HEK293 (cell line): ENCODE measurements at regions not wholly inside any gene's neighbourhood (a gene's known extent, or its start where the extent isn't known, plus 50 kb on each side); places are given as distances from the start of the nearest gene placed in this dataset.

ENCODE experiments used
- CTCF ChIA-PET: fragments of 350-600 bp; formaldehyde crosslinking; extraction: SDS; loops from one replicate; lab custom pipeline; 2021; ENCODE audit warnings: antibody characterized with exemption; lab: Yijun Ruan, JAX
- POLR2A ChIA-PET: fragments of 300-600 bp; formaldehyde crosslinking; extraction: SDS; loops from one replicate; lab custom pipeline; 2020; ENCODE audit warnings: antibody characterized with exemption, inconsistent platforms; lab: Yijun Ruan, JAX
- H3K27ac ChIP-seq: fragments of 200-500 bp; sonication (Bioruptor generic); 2 replicates; pipeline ENCODE4 v1.5.1; 2014; ENCODE audit warnings: low read depth, low read length, control low read depth, inconsistent platforms; ENCODE audit errors: extremely low read depth
- H3K36me3 ChIP-seq, 2 experiments: fragments of 200-500 bp in 1 of 2; sonication (Bioruptor generic) in 1 of 2; 1 replicate in 1 of 2; 2 replicates in 1 of 2; pipeline ENCODE4 v1.5.1; 2014 to 2017; ENCODE audit warnings: inconsistent platforms in 2 of 2, low read length in 2 of 2; ENCODE audit not compliant: control insufficient read depth in 2 of 2, insufficient read depth in 1 of 2
- H3K4me1 ChIP-seq: fragments of 200-500 bp; sonication (Bioruptor generic); 2 replicates; pipeline ENCODE4 v1.5.1; 2014; ENCODE audit warnings: mild to moderate bottlenecking, low read length, inconsistent platforms; ENCODE audit not compliant: control insufficient read depth, insufficient read depth
- H3K4me3 ChIP-seq: 2 replicates; pipeline ENCODE4 v1.5.1; 2011; ENCODE audit warnings: low read depth, mild to moderate bottlenecking, control low read depth, low read length, moderate library complexity
- H3K9me3 ChIP-seq: fragments of 200-500 bp; sonication (Bioruptor generic); 2 replicates; pipeline ENCODE4 v1.5.1; 2014; ENCODE audit warnings: low read depth, low read length, inconsistent platforms; ENCODE audit not compliant: control insufficient read depth, insufficient read depth
- FEZF1 ChIP-seq: fragments of 450-650 bp; formaldehyde crosslinking; IDR thresholded peaks from 2 replicates; pipeline ENCODE4 v1.5.1; 2016; ENCODE audit warnings: missing biosample characterization, missing genetic modification characterization
- GLI4 ChIP-seq: fragments of 450-650 bp; formaldehyde crosslinking; IDR thresholded peaks from 2 replicates; pipeline ENCODE4 v1.5.1; 2016; ENCODE audit warnings: missing biosample characterization, missing genetic modification characterization
- OVOL3 ChIP-seq: fragments of 450-650 bp; formaldehyde crosslinking; IDR thresholded peaks from 2 replicates; pipeline ENCODE4 v1.5.1; 2016; ENCODE audit warnings: missing biosample characterization, missing genetic modification characterization
- SALL2 ChIP-seq: fragments of 450-650 bp; formaldehyde crosslinking; IDR thresholded peaks from 2 replicates; pipeline ENCODE4 v1.5.0; 2017; ENCODE audit warnings: missing biosample characterization, mild to moderate bottlenecking, missing genetic modification characterization, borderline replicate concordance
- ZBTB20 ChIP-seq: fragments of 450-650 bp; formaldehyde crosslinking; IDR thresholded peaks from 2 replicates; pipeline ENCODE4 v1.5.1; 2016; ENCODE audit warnings: missing biosample characterization, missing genetic modification characterization
- ZFP41 ChIP-seq: fragments of 450-650 bp; formaldehyde crosslinking; IDR thresholded peaks from 2 replicates; pipeline ENCODE4 v1.5.1; 2016; ENCODE audit warnings: missing biosample characterization, missing genetic modification characterization, borderline replicate concordance
- ZNF184 ChIP-seq: fragments of 450-650 bp; IDR thresholded peaks from 2 replicates; pipeline ENCODE4 v1.5.1; 2018; ENCODE audit warnings: missing biosample characterization, mild to moderate bottlenecking, missing genetic modification characterization
- ZNF645 ChIP-seq: fragments of 450-650 bp; formaldehyde crosslinking; IDR thresholded peaks from 2 replicates; pipeline ENCODE4; 2016; ENCODE audit warnings: missing biosample characterization, missing genetic modification characterization
- ZNF654 ChIP-seq: fragments of 450-650 bp; formaldehyde crosslinking; IDR thresholded peaks from 2 replicates; pipeline ENCODE4 v1.5.1; 2016; ENCODE audit warnings: low read depth, missing biosample characterization, missing genetic modification characterization
- ZNF776 ChIP-seq: fragments of 450-650 bp; formaldehyde crosslinking; IDR thresholded peaks from 2 replicates; pipeline ENCODE4 v1.5.0; 2017; ENCODE audit warnings: missing biosample characterization, missing genetic modification characterization, borderline replicate concordance
- TF ChIP-seq, protein P1 (sequence below): fragments of 450-650 bp; IDR thresholded peaks from 2 replicates; pipeline ENCODE4 v1.5.1; 2018; ENCODE audit warnings: missing biosample characterization, mild to moderate bottlenecking, missing genetic modification characterization
- TF ChIP-seq, protein P2 (sequence below): fragments of 450-650 bp; formaldehyde crosslinking; IDR thresholded peaks from 2 replicates; pipeline ENCODE4 v1.5.1; 2017; ENCODE audit warnings: missing biosample characterization, mild to moderate bottlenecking, missing genetic modification characterization, moderate library complexity
- TF ChIP-seq, protein P3 (sequence below): fragments of 450-650 bp; formaldehyde crosslinking; conservative IDR thresholded peaks from 2 replicates; pipeline ENCODE4 v1.5.1; 2016; ENCODE audit warnings: low read depth, missing biosample characterization, missing genetic modification characterization

- TF ChIP-seq SALL2 (tag by site-specific recombination) = no peak
- TF ChIP-seq, protein P1, sequence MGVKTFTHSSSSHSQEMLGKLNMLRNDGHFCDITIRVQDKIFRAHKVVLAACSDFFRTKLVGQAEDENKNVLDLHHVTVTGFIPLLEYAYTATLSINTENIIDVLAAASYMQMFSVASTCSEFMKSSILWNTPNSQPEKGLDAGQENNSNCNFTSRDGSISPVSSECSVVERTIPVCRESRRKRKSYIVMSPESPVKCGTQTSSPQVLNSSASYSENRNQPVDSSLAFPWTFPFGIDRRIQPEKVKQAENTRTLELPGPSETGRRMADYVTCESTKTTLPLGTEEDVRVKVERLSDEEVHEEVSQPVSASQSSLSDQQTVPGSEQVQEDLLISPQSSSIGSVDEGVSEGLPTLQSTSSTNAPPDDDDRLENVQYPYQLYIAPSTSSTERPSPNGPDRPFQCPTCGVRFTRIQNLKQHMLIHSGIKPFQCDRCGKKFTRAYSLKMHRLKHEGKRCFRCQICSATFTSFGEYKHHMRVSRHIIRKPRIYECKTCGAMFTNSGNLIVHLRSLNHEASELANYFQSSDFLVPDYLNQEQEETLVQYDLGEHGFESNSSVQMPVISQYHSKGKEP (tag by site-specific recombination) = no peak
- TF ChIP-seq OVOL3 = no peak
- TF ChIP-seq, protein P2, sequence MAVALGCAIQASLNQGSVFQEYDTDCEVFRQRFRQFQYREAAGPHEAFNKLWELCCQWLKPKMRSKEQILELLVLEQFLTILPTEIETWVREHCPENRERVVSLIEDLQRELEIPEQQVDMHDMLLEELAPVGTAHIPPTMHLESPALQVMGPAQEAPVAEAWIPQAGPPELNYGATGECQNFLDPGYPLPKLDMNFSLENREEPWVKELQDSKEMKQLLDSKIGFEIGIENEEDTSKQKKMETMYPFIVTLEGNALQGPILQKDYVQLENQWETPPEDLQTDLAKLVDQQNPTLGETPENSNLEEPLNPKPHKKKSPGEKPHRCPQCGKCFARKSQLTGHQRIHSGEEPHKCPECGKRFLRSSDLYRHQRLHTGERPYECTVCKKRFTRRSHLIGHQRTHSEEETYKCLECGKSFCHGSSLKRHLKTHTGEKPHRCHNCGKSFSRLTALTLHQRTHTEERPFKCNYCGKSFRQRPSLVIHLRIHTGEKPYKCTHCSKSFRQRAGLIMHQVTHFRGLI = no peak
- TF ChIP-seq, protein P3, sequence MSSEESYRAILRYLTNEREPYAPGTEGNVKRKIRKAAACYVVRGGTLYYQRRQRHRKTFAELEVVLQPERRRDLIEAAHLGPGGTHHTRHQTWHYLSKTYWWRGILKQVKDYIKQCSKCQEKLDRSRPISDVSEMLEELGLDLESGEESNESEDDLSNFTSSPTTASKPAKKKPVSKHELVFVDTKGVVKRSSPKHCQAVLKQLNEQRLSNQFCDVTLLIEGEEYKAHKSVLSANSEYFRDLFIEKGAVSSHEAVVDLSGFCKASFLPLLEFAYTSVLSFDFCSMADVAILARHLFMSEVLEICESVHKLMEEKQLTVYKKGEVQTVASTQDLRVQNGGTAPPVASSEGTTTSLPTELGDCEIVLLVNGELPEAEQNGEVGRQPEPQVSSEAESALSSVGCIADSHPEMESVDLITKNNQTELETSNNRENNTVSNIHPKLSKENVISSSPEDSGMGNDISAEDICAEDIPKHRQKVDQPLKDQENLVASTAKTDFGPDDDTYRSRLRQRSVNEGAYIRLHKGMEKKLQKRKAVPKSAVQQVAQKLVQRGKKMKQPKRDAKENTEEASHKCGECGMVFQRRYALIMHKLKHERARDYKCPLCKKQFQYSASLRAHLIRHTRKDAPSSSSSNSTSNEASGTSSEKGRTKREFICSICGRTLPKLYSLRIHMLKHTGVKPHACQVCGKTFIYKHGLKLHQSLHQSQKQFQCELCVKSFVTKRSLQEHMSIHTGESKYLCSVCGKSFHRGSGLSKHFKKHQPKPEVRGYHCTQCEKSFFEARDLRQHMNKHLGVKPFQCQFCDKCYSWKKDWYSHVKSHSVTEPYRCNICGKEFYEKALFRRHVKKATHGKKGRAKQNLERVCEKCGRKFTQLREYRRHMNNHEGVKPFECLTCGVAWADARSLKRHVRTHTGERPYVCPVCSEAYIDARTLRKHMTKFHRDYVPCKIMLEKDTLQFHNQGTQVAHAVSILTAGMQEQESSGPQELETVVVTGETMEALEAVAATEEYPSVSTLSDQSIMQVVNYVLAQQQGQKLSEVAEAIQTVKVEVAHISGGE (tag by site-specific recombination) = no peak
These were observed 87.7 kb upstream of the RASGRP1 start (continued) for GRCh38 chr15:38652183-38652794.

DNA sequence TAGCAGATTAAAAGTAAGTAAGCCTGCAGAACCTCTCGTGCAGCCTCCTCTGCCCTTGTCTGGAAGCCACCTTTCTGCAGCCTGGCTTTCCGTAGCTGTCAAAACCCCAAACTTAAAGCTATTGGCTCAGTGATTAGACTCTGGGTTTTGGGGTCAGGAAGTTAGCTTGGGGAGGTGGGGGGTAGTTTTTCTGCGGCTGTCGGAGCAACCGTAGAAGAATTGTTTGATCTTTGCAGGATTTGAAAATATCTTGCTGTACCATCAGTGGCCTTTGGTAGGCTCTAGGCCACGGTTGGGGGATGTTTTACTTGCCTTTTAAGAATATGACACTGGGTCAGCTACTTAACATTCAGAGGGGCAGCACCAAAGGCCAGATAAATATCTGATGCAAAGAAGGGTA lies 88.4 kb upstream of the RASGRP1 start:
- H3K4me1 ChIP-seq = no peaks in the 10 kb centered on the region
- no peaks in the 10 kb centered on the region for H3K9me3 ChIP-seq
- CTCF ChIA-PET = interaction anchor here (1.3 to 1.7 kb wide), 2 partner anchors 10 to 89 kb away, joined by 4 to 8 read pairs; no protein-coding TSS in a partner anchor
- no peak overlapping the region for H3K4me3 ChIP-seq
- POLR2A ChIA-PET = no interaction called here
- H3K36me3 ChIP-seq = no peaks in the 10 kb centered on the region
- H3K27ac ChIP-seq = no peak overlapping the region
- TF ChIP-seq, protein P3 (tag by site-specific recombination) = no peak
- TF ChIP-seq ZFP41 (tag by site-specific recombination) (no peak), FEZF1 (tag by site-specific recombination) (no peak), ZBTB20 (tag by site-specific recombination) (no peak), ZNF654 (tag by site-specific recombination) (no peak), ZNF776 (no peak), ZNF645 (tag by site-specific recombination) (no peak), ZNF184 (tag by site-specific recombination) (no peak), GLI4 (tag by site-specific recombination) (no peak)
